Vagina (tissue), 2 donors: ENCODE measurements at regions not wholly inside any gene's neighbourhood (a gene's known extent, or its start where the extent isn't known, plus 50 kb on each side); places are given as distances from the start of the nearest gene placed in this dataset.

ENCODE experiments used
- DNase-seq, 2 donors: peaks; one replicate each; pipeline ENCODE4 v3.0.0-alpha.2; 2017; ENCODE audit errors: extremely low spot score in 2 of 2
- H3K27ac ChIP-seq: fragments of 200-600 bp; sonication (generic); one replicate; pipeline ENCODE4 v1.5.1; 2019
- H3K27me3 ChIP-seq: fragments of 200-600 bp; sonication (generic); one replicate; pipeline ENCODE4 v1.5.1; 2019
- H3K36me3 ChIP-seq, 2 donors: fragments of 200-600 bp; sonication (generic); one replicate each; pipeline ENCODE4 v1.5.1; 2017 to 2019
- H3K4me1 ChIP-seq: fragments of 200-600 bp; sonication (generic); one replicate; pipeline ENCODE4 v1.5.1; 2019
- H3K4me3 ChIP-seq, 2 donors: fragments of 200-600 bp; sonication (generic); 1 replicate in 1 of 2; 2 replicates in 1 of 2; pipeline ENCODE4 v1.5.1; 2016 to 2019
- H3K9me3 ChIP-seq: fragments of 200-600 bp; sonication (generic); one replicate; pipeline ENCODE4 v1.5.1; 2019
- POLR2A ChIP-seq, 2 donors: fragments of 450-650 bp; IDR thresholded peaks; one replicate each; pipeline ENCODE4 v1.6.1; 2017; ENCODE audit warnings: antibody characterized with exemption in 2 of 2, mild to moderate bottlenecking in 2 of 2, moderate library complexity in 2 of 2
- POLR2AphosphoS5 ChIP-seq, 2 donors: sonication (generic); formaldehyde crosslinking; IDR thresholded peaks; one replicate each; pipeline ENCODE4 v1.9.0; 2017; ENCODE audit warnings: antibody characterized with exemption in 2 of 2, mild to moderate bottlenecking in 2 of 2, low read depth in 1 of 2; ENCODE audit not compliant: insufficient read depth in 1 of 2
- intact Hi-C: fragments of 100-400 bp; cut with DNase I; formaldehyde crosslinking; loops from one replicate; pipeline ENCODE4 v1.15.1; 2023
- TF ChIP-seq, protein P1 (sequence below), 3 experiments: fragments of 450-650 bp in 2 of 3; fragments of 200-600 bp in 1 of 3; sonication (generic) in 1 of 3; IDR thresholded peaks; one replicate each; pipeline ENCODE4 v1.5.1; 2017 to 2019; ENCODE audit warnings: antibody characterized with exemption in 3 of 3, mild to moderate bottlenecking in 2 of 3, moderate library complexity in 2 of 3

DNA sequence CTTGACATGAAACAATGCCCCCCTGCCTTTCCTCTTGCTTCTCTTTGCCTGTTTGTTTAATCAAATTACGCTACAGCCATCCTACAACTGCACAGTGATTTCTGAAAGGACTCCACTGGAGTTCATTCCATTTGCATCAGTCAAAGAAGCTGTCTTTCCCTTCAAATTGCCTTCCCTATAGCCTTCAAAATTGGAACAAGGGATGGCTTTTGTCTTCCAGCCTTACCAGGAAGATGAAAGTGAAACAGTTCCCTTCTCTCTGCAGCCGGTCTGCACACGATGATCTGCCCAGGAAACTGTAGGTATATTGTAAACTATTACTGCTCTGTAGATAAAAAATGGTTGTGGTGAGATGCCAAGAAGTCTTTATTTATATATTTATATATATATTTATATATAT is 65.6 kb upstream of the ETS2 start:
- Histone ChIP-seq H3K27ac (no peak overlapping the region), H3K36me3 (no peaks in the 10 kb centered on the region), H3K4me3 (no peak overlapping the region), H3K27me3 (no peaks in the 10 kb centered on the region), H3K4me1 (no peaks in the 10 kb centered on the region), H3K9me3 (no peaks in the 10 kb centered on the region)
- TF ChIP-seq POLR2AphosphoS5 (IDR thresholded peaks at IDR 0.05; ENCODE audit: insufficient read depth in 1 of 2, low read depth in 1 of 2) (no peak), POLR2A (IDR thresholded peaks at IDR 0.05) (no peak)
- TF ChIP-seq, protein P1, sequence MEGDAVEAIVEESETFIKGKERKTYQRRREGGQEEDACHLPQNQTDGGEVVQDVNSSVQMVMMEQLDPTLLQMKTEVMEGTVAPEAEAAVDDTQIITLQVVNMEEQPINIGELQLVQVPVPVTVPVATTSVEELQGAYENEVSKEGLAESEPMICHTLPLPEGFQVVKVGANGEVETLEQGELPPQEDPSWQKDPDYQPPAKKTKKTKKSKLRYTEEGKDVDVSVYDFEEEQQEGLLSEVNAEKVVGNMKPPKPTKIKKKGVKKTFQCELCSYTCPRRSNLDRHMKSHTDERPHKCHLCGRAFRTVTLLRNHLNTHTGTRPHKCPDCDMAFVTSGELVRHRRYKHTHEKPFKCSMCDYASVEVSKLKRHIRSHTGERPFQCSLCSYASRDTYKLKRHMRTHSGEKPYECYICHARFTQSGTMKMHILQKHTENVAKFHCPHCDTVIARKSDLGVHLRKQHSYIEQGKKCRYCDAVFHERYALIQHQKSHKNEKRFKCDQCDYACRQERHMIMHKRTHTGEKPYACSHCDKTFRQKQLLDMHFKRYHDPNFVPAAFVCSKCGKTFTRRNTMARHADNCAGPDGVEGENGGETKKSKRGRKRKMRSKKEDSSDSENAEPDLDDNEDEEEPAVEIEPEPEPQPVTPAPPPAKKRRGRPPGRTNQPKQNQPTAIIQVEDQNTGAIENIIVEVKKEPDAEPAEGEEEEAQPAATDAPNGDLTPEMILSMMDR (IDR thresholded peaks at IDR 0.05), result no peak
- intact Hi-C loops, result no loop called here
- no peak for DNase-seq

DNA sequence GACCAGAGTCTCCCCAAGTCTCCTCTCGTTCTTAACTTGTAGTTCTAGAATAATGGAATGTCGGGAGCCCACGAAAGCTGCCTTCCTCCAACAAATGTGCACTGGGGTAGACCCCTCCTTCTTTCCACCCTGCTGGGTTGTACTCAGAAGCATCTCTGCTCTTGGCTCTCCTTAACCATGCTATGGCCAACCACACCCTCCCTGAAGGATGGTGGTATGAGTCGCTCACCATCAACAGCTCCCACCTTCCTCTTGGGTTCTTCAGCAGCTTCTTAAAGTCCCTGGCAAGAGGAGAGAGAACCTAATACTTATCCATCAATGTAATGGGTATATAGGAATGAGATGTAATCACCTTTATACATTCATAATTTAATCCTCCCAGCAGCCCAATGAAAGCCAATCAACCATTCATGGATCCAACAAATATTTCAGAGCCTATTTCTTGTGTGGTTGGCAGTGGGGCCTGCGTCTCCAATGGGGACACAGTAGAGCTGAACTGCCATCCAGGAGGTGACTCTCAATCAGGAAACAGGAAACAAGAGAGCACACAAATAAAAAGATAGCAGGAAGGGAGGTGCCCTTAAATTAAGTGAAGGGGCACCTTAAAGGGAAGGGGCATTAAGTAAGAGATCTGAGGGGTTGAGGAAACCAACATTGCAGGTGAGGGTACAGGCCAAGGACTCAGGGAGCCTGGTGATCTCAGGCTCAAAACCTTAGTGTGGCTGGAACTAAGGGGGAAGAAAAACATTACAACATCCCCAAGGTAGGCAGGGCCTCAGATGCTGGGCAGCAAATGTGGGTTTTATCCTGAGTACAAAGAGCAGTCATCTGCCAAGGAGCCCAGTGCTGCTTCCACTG is 64.4 kb upstream of the ETS2 start:
- intact Hi-C loops, result no loop called here
- no peak overlapping the region for H3K27ac ChIP-seq

DNA sequence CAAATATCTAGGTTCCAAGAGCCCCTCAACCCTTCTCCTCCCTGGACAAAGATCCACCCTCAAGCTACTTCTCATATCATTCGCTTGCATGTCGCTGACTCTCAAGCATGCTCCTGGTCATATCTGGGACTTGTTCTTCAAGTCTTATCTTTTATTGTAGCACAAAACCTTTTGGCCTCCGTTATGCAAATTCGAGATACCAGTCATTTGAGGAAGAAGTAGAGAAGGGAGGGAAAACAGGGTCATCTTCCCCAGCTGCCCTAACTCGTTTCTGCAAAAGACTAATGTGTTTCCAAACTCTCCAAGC is 63.8 kb upstream of the ETS2 start:
- no peak for TF ChIP-seq POLR2A (IDR thresholded peaks at IDR 0.05)
- TF ChIP-seq, protein P1 (IDR thresholded peaks at IDR 0.05), result no peak
- TF ChIP-seq POLR2AphosphoS5 (IDR thresholded peaks at IDR 0.05; ENCODE audit: insufficient read depth in 1 of 2, low read depth in 1 of 2), result no peak
- intact Hi-C loops, result no loop called here
- no peaks in the 10 kb centered on the region for H3K4me1 ChIP-seq
- H3K36me3 ChIP-seq, result no peaks in the 10 kb centered on the region
- H3K27me3 ChIP-seq, result no peaks in the 10 kb centered on the region
- no peaks in the 10 kb centered on the region for H3K9me3 ChIP-seq
- no peak for DNase-seq
- no peak overlapping the region for H3K4me3 ChIP-seq
- no peak overlapping the region for H3K27ac ChIP-seq

More for the DNA sequence above, 64.4 kb upstream of the ETS2 start:
- Histone ChIP-seq H3K36me3 (no peaks in the 10 kb centered on the region), H3K4me1 (no peaks in the 10 kb centered on the region), H3K27me3 (no peaks in the 10 kb centered on the region), H3K4me3 (no peak overlapping the region), H3K9me3 (no peaks in the 10 kb centered on the region)
- TF ChIP-seq POLR2AphosphoS5 (IDR thresholded peaks at IDR 0.05; ENCODE audit: insufficient read depth in 1 of 2, low read depth in 1 of 2), result no peak
- TF ChIP-seq, protein P1 (IDR thresholded peaks at IDR 0.05), result no peak
- no peak for TF ChIP-seq POLR2A (IDR thresholded peaks at IDR 0.05)
- DNase-seq, result no peak

DNA sequence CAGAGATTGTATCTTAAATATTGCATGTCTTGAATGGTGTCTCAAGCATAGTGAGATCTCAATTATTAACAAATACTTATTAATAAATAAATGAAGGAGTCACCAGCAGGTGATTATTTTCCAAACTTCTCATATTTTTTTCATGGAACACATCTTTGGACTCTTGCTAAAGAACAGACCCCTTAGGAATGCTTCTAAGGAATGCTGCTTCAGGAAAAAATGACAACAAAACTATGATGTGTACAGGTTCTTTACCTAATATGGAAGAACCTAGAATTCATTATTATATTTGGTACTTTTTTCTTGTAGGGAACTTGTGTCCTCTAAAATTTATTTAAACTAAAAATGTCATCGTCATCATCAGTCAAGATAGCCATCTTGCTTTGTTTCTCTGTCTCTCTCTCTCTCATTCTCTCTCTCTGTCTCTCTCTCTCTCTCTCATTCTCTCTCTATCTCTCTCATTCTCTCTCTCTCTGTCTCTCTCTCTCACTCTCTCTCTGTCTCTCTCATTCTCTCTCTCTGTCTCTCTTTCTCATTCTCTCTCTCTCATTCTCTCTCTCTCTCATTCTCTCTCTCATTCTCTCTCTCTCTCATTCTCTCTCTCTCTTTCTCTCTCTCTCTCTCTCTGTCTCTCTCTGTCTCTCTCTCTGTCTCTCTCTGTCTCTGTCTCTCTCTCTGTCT is 63.0 kb upstream of the ETS2 start:
- Histone ChIP-seq H3K27me3 (no peaks in the 10 kb centered on the region), H3K4me3 (no peak overlapping the region)
- intact Hi-C loops, result no loop called here

More for the DNA sequence above, 63.0 kb upstream of the ETS2 start:
- Histone ChIP-seq H3K27ac (no peak overlapping the region), H3K9me3 (no peaks in the 10 kb centered on the region), H3K36me3 (no peaks in the 10 kb centered on the region), H3K4me1 (no peaks in the 10 kb centered on the region)
- TF ChIP-seq, protein P1 (IDR thresholded peaks at IDR 0.05), result no peak
- no peak for TF ChIP-seq POLR2AphosphoS5 (IDR thresholded peaks at IDR 0.05; ENCODE audit: insufficient read depth in 1 of 2, low read depth in 1 of 2)
- no peak for TF ChIP-seq POLR2A (IDR thresholded peaks at IDR 0.05)
- DNase-seq, result no peak
